NCI-H2081 treated with DMSO at 0.1 percent for 48 hours (cell line): ENCODE measurements at regions not wholly inside any gene's neighbourhood (a gene's known extent, or its start where the extent isn't known, plus 50 kb on each side); places are given as distances from the start of the nearest gene placed in this dataset.

ENCODE experiments used
- DNase-seq: peaks from one replicate; lab custom pipeline; 2025; lab: John Stamatoyannopoulos, UW

GRCh38 chr6:20313960-20314530 lies 87.6 kb upstream of the E2F3 start:
- DNase-seq, result no peak

- no peak for DNase-seq
Measured at GRCh38 chr6:20314866-20315845, 86.5 kb upstream of the E2F3 start.

DNA sequence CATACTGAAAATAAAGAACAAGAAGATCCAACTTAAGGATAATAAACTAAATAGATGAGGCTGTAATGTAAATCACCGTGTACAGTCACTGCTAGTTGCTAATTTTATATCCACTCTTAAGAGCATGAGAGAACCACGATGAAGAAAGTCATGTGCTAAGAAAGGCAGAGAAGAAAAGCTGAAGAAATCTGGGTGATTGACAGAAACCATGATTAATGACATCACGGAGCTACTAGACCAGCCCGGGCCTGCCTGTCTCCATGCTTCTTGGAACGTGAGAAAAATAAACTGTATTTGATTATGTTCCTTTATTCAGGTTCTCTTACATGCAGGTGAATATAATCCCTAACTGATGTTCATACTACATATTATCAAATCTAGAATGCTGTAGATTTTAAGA lies 84.2 kb upstream of the E2F3 start:
- no peak for DNase-seq

- no peak for DNase-seq
Measured at GRCh38 chr6:20318851-20319387, 82.8 kb upstream of the E2F3 start.

- no peak for DNase-seq
Measured at GRCh38 chr6:20319520-20320357, 81.9 kb upstream of the E2F3 start.

- DNase-seq, result no peak
Measured at GRCh38 chr6:20325641-20326421, 75.8 kb upstream of the E2F3 start.

DNA sequence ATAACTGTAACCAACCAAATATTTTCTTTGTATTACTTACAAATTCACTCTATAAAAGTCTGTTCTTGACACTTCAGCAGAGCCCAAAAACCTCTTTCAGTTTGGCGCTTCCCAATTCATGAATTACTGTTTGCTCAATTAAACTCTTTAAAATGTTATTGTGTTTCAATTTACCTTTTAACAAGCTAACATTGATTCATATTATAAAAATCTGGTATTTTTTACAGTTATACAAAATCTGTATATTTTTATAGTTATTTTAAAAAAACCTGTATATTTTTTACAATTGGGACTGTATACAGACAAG lies 75.3 kb upstream of the E2F3 start:
- no peak for DNase-seq

DNA sequence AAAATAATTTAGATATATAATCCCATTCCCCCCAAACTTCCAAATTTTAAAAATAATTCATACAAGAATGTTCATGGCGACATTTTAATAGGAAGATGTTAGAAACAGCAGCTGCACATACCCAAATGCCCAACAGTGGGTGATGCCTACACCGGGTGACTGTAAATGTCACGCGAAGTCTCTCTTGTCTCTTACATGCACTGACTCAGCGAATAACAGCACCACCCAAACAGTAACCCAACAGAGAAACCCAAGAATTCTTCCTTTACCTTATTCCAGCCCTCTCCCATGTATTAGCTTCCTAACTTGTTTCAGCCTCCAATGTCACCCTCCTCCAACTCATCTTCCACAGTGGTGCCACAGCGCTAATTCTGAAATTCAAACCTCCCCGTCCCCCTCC lies 74.5 kb upstream of the E2F3 start:
- DNase-seq, result no peak

DNA sequence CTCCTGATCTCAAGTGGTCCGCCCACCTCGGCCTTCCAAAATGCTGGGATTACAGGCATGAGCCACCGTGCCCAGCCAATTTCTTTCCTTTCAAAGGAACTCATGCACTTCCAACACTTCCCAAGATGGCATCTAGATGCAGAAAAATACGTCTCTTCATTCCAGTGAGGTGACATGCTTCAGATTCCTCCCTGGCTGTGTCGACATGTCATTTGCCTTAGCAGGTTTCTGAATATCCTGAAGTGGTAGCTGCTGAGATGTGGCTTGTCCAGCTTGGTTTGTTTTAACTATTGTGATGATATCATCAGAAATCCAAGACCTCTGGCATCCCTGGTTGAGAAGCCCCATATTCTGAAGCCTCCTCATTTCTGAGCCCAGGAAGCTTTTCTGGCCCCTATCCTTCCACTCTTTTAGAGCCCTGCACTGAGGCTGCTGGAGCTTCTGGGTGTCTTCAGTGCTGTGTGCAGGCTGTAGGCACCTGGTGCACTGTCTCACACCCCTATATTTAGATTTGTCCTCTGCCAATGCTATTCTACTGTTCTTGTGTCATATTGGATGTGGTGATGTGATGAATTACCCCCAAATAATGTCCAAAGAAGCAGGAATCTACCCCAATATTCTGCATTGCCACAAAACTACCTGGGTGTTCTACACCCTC lies 73.3 kb upstream of the E2F3 start:
- no peak for DNase-seq

DNA sequence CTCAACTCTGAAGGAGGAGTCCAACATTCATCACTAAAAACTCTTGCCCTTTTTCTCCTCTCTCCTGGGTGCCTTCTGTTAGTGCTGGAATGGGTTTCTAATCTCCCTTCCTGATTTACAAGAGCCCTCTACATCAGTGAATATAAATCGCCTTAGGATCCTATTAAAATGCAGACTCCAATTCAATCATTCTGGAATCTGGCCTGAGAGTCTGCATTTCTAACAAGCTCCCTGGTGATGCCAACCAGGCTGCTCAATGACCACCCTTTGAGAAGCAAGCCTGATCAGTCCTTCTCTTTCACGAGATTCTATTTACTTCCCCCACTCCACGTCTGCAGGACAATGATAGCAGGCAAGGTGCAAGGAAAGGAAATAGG lies 72.8 kb upstream of the E2F3 start:
- DNase-seq, result no peak

DNA sequence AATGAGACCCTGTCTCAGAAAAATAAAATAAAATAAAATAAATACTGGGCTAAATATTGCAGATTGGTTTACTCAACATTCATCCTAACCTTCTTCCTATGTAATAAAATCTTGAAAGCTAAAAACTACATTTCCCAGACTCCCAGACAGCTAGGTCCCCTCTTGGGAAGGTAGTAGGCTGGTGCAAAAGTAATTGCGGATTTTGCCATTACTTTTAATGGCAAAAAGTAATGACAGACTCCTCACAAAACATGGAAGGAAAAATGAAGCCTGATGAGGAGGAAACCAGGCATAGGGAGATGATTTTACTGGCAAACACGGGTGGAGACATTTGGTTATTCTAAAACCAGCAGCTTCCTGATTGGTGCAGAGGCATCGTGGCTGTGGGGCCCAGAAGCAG lies 70.6 kb upstream of the E2F3 start:
- no peak for DNase-seq

GRCh38 chr6:20331625-20332024 lies 70.1 kb upstream of the E2F3 start:
- no peak for DNase-seq

DNA sequence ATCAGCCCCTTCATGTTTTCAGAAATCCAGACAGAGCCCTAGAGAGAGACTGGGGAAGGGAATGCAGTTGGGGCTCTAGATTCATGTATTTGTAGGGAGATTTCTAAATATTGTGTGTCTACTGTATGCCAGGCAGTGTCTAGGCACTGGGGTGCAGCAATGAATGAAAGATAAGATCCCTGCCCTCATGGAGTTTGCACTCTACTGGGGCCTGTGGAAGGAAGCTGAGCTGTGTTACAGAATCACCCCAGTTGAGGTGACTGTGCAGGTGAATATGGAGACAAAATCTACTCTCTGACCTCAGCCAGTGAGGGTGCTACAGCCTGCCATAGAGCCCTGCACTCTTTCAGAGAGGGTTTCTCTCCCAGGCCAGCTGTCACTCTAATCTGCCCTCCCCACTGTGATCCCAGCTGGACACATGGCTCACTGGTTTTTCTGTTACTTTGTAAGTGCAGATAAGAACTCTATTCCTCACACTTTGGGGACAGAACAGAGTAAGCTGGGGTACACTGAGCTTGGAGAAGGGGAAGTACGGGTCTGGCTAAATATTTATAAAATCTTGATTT lies 69.2 kb upstream of the E2F3 start:
- no peak for DNase-seq

DNA sequence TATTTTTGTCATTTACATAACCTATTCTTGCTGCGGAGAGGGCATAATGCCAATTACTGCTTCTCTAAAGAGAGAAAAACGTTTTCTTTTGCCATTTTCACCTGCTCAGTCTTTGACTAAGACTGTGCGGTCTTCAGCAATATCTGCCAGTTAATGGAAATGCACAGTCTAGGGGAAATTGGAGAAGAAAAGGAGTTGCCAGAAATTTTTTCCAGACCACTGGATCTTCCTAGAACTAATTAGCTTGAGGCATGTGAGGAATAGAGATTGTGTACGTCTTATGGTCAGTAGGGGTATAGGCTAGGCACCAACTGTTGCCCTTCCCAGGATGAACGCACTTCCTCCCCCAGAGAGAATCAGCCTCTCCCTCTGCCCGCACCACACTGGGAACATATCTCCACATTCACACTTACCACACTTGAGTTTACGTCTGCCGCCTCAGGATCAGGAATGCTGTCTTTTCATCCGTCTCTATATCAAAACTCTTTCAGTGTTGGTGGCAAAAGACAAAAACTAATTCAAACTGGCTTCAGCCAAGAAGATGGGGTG lies 67.9 kb upstream of the E2F3 start:
- DNase-seq, result no peak

GRCh38 chr6:20334334-20334733 lies 67.3 kb upstream of the E2F3 start:
- no peak for DNase-seq

DNA sequence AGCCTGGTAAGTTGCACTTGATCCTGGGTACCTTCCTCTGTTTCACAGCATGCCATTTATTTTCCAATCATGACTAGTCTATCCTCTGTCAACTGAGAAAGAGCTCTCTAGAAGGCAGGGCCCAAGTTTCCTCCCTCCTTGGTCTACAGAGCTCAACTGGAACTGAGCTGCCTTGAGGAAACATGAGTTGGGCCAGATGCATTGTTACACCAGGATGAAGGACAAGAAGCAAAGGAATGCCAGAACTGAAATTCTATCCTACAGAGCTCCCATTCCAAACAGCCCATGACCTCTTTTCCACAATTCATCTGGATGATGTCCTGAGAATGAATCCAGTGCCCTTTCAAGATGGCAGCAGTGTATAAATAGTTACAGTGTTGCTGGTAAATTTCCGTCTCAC lies 66.7 kb upstream of the E2F3 start:
- DNase-seq, result no peak

- no peak for DNase-seq
Measured at GRCh38 chr6:20335872-20336271, 65.8 kb upstream of the E2F3 start.

DNA sequence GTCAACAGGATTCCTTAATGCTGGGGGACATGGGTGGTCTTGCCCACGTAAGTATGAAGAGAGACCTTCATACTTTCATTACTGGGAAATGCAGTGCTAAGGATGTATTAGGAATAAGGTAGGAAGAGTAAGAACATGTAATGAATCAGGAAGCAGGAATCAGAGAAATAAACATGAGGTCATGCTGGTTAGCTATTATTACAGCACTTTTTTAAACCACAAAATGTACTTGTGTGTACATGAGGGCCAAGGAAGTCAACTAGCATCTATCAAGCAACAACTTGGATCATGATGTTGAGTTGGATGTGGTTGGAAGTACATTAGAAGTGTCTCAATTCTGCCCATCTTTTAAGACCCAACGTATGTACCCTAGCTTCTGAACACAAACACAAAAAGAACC lies 63.5 kb upstream of the E2F3 start:
- DNase-seq, result no peak

DNA sequence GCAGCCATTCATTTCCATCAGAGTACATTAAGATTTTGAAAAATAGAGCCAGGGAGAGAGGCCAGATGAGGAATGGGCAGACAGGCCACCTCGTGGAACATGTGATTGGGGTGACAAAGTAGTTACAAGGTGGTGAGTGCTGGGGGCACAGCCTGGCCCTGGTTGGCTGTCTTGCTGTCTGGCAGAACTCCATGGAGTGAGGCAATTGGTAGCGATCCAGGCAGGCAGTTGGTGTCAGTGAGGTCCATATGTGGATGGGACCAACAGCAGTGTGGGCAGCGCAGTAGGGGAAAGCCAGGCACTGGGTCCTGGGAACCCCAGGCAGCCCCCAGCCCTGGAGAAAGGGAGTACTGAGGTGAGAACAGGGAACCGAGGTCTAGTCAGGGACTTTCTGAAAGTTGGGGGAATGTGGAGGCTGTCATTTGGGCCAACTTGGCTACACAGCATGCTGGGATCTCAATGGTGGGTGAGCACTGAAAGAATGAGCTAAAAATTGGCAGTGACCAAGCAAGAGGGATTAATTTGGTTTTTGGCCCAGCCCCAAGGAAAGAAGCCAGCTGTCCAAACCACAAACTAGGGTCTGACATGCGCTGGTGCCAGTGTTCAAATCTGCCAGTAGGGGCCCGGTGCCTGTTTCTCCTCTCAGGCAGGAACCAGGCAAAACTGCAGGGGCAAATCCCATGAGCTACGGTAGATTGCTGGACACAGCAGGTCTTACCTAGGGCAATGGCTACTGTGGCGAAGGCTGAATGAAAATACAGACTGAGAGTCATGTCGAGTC lies 61.4 kb upstream of the E2F3 start:
- DNase-seq, result no peak

DNA sequence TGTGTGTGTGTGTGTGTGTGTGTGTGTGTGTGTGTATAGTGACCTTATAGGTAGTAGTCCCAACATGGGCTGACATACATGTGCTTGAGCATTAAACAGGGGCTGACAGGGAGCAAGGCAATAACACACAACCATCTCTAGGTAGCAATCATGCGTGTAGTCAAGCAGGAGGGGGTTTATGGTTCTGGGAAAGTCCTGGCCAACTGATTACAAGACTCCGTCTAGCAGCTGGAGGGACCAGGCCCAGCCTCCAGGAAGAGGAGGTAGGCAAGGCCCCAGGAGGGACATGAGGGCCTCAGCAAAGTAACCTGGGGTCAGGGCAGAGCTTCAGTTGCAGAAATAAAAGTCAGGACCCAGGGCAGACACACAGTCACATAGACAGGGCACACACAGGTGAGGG lies 60.6 kb upstream of the E2F3 start:
- no peak for DNase-seq
